Cardiac fibroblast (primary cell): ENCODE measurements at regions not wholly inside any gene's neighbourhood (a gene's known extent, or its start where the extent isn't known, plus 50 kb on each side); places are given as distances from the start of the nearest gene placed in this dataset.

Source experiments
- DNase-seq, 2 donors: peaks; one replicate each; pipeline versions ENCODE4 v3.0.0 to v3.0.0-alpha.2; 2010; ENCODE audit warnings: low read depth in 2 of 2
- H3K4me3 ChIP-seq, 2 donors: replicated peaks in 1 of 2; 1 replicate in 1 of 2; 2 replicates in 1 of 2; pipeline ENCODE4 v1.5.1; 2011; ENCODE audit warnings: low read depth in 2 of 2, low read length in 2 of 2, mild to moderate bottlenecking in 2 of 2, moderate library complexity in 1 of 2
- TF ChIP-seq, protein P1 (sequence below): IDR thresholded peaks from one replicate; pipeline ENCODE4 v1.5.1; 2011; ENCODE audit warnings: low read depth, mild to moderate bottlenecking, low read length, inconsistent platforms

GRCh38 chr14:85731186-85731585, 201.2 kb downstream of the FLRT2 start:
- DNase-seq, result peak; percentile 31 to 72
- TF ChIP-seq, protein P1, sequence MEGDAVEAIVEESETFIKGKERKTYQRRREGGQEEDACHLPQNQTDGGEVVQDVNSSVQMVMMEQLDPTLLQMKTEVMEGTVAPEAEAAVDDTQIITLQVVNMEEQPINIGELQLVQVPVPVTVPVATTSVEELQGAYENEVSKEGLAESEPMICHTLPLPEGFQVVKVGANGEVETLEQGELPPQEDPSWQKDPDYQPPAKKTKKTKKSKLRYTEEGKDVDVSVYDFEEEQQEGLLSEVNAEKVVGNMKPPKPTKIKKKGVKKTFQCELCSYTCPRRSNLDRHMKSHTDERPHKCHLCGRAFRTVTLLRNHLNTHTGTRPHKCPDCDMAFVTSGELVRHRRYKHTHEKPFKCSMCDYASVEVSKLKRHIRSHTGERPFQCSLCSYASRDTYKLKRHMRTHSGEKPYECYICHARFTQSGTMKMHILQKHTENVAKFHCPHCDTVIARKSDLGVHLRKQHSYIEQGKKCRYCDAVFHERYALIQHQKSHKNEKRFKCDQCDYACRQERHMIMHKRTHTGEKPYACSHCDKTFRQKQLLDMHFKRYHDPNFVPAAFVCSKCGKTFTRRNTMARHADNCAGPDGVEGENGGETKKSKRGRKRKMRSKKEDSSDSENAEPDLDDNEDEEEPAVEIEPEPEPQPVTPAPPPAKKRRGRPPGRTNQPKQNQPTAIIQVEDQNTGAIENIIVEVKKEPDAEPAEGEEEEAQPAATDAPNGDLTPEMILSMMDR, result no peak
- no peak overlapping the region for H3K4me3 ChIP-seq

DNA sequence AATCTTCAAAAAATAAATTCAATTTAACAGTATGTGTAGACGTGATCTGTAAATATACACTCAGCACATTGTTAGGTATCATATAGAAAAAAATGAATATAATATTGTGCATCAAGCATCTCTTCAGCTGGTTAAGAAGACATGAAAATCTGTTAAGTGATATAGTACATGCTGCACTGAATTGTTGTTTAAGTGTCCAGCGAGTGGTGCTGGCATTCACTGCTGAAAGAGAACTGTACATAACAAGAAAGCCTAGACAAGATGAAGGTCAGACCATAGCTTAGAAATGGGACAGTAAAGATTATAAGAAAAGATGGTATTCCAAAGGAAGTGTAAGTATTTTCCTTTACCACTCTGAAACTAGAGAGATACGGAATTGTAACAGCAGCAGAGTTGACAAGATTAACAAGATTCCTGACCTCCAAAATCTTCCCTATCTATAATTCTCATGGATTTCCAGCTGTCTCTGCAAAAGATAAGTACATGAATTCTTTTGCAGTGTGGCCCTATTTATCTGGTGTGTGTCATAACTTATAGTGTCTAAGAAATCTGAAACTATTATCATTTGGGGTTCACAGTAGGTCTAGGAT, 198.6 kb downstream of the FLRT2 start:
- TF ChIP-seq, protein P1, result no peak
- no peak overlapping the region for H3K4me3 ChIP-seq
- no peak for DNase-seq

GRCh38 chr14:85714069-85714468, 184.1 kb downstream of the FLRT2 start:
- DNase-seq, result no peak
- no peak overlapping the region for H3K4me3 ChIP-seq
- TF ChIP-seq, protein P1, result no peak

GRCh38 chr14:85711620-85712019, 181.7 kb downstream of the FLRT2 start:
- TF ChIP-seq, protein P1, result no peak
- H3K4me3 ChIP-seq, result no peak overlapping the region
- no peak for DNase-seq
